ENCODE measurements at regions not wholly inside any gene's neighbourhood (a gene's known extent, or its start where the extent isn't known, plus 50 kb on each side); places are given as distances from the start of the nearest gene placed in this dataset.

DNA sequence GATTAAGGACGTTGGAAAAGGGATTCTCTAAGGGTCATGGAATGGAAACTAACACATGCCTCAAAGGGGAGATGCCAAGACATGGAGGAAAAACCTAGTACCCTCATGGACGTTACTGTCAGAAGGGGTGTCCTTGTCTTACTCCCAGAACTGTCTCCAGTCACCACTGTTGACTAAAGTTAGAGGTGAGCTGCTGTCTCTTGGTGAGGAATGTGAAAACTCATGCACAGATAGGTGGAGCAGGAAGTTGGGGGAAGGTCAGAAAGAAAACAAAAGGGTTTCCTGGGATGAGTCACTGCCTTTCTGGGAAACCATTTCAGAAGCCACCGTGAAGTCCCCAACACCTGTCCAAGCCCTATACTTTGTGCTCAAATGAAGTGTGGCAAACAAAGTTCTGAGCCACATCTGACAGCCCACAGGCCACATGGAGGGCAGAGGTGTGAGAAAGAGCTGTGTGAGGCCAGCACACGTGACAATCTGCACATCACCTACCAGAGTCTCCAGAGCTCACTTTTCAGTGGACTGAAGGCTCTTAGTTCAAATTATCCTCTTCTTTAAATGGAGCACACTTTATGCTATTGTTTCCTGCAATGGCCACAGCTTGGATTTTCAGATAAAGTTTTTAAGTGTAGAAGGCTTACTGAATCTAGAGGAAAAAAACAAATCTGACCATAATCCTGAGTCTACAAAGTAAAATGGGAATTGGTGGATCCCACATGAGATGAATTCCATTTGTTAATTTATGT, 92.9 kb upstream of the EGLN3 start (continued):
- TF ChIP-seq, protein P1, sequence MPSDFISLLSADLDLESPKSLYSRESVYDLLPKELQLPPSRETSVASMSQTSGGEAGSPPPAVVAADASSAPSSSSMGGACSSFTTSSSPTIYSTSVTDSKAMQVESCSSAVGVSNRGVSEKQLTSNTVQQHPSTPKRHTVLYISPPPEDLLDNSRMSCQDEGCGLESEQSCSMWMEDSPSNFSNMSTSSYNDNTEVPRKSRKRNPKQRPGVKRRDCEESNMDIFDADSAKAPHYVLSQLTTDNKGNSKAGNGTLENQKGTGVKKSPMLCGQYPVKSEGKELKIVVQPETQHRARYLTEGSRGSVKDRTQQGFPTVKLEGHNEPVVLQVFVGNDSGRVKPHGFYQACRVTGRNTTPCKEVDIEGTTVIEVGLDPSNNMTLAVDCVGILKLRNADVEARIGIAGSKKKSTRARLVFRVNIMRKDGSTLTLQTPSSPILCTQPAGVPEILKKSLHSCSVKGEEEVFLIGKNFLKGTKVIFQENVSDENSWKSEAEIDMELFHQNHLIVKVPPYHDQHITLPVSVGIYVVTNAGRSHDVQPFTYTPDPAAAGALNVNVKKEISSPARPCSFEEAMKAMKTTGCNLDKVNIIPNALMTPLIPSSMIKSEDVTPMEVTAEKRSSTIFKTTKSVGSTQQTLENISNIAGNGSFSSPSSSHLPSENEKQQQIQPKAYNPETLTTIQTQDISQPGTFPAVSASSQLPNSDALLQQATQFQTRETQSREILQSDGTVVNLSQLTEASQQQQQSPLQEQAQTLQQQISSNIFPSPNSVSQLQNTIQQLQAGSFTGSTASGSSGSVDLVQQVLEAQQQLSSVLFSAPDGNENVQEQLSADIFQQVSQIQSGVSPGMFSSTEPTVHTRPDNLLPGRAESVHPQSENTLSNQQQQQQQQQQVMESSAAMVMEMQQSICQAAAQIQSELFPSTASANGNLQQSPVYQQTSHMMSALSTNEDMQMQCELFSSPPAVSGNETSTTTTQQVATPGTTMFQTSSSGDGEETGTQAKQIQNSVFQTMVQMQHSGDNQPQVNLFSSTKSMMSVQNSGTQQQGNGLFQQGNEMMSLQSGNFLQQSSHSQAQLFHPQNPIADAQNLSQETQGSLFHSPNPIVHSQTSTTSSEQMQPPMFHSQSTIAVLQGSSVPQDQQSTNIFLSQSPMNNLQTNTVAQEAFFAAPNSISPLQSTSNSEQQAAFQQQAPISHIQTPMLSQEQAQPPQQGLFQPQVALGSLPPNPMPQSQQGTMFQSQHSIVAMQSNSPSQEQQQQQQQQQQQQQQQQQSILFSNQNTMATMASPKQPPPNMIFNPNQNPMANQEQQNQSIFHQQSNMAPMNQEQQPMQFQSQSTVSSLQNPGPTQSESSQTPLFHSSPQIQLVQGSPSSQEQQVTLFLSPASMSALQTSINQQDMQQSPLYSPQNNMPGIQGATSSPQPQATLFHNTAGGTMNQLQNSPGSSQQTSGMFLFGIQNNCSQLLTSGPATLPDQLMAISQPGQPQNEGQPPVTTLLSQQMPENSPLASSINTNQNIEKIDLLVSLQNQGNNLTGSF (CRISPR knock-in tag; IDR thresholded peaks at IDR 0.05) = peak; percentile 98
- TF ChIP-seq MXI1 (IDR thresholded peaks at IDR 0.05; ENCODE audit: borderline replicate concordance, low read depth, low read length) (peak; percentile 89; the same call in 1 of the 3 replicates), ZNF572 (CRISPR knock-in tag; IDR thresholded peaks at IDR 0.05) (peak; percentile 74; the same call in 1 of the 2 replicates), TBP (CRISPR knock-in tag; IDR thresholded peaks at IDR 0.05) (no peak), ZNF546 (CRISPR knock-in tag; conservative IDR thresholded peaks at IDR 0.05) (peak; percentile 97), AHR (CRISPR knock-in tag; IDR thresholded peaks at IDR 0.05) (peak; percentile 98), NONO (IDR thresholded peaks at IDR 0.05) (no peak), NONO (CRISPR knock-in tag; conservative IDR thresholded peaks at IDR 0.05) (no peak), IRF2 (CRISPR knock-in tag; IDR thresholded peaks at IDR 0.05) (peak; percentile 99), SSRP1 (CRISPR knock-in tag; IDR thresholded peaks at IDR 0.05) (no peak; the same call in 1 of the 2 replicates), ZNF501 (CRISPR knock-in tag; IDR thresholded peaks at IDR 0.05) (peak; percentile 100), NFYB (CRISPR knock-in tag; IDR thresholded peaks at IDR 0.05) (no peak; the same call in 1 of the 2 replicates), ZFYVE20 (CRISPR knock-in tag; IDR thresholded peaks at IDR 0.05; ENCODE audit: borderline replicate concordance, low read depth) (no peak), ZNF891 (CRISPR knock-in tag; IDR thresholded peaks at IDR 0.05) (no peak), NFKB2 (CRISPR knock-in tag; IDR thresholded peaks at IDR 0.05; ENCODE audit: borderline replicate concordance) (peak; percentile 98), ZSCAN31 (CRISPR knock-in tag; IDR thresholded peaks at IDR 0.05; ENCODE audit: low read depth) (no peak; the same call in 1 of the 2 replicates)
- TF ChIP-seq, protein P2, sequence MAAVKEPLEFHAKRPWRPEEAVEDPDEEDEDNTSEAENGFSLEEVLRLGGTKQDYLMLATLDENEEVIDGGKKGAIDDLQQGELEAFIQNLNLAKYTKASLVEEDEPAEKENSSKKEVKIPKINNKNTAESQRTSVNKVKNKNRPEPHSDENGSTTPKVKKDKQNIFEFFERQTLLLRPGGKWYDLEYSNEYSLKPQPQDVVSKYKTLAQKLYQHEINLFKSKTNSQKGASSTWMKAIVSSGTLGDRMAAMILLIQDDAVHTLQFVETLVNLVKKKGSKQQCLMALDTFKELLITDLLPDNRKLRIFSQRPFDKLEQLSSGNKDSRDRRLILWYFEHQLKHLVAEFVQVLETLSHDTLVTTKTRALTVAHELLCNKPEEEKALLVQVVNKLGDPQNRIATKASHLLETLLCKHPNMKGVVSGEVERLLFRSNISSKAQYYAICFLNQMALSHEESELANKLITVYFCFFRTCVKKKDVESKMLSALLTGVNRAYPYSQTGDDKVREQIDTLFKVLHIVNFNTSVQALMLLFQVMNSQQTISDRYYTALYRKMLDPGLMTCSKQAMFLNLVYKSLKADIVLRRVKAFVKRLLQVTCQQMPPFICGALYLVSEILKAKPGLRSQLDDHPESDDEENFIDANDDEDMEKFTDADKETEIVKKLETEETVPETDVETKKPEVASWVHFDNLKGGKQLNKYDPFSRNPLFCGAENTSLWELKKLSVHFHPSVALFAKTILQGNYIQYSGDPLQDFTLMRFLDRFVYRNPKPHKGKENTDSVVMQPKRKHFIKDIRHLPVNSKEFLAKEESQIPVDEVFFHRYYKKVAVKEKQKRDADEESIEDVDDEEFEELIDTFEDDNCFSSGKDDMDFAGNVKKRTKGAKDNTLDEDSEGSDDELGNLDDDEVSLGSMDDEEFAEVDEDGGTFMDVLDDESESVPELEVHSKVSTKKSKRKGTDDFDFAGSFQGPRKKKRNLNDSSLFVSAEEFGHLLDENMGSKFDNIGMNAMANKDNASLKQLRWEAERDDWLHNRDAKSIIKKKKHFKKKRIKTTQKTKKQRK (IDR thresholded peaks at IDR 0.05; ENCODE audit: low read length) = no peak
- TF ChIP-seq, protein P3, sequence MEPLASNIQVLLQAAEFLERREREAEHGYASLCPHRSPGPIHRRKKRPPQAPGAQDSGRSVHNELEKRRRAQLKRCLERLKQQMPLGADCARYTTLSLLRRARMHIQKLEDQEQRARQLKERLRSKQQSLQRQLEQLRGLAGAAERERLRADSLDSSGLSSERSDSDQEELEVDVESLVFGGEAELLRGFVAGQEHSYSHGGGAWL (CRISPR knock-in tag; IDR thresholded peaks at IDR 0.05) = peak; percentile 99
- TF ChIP-seq, protein P4, sequence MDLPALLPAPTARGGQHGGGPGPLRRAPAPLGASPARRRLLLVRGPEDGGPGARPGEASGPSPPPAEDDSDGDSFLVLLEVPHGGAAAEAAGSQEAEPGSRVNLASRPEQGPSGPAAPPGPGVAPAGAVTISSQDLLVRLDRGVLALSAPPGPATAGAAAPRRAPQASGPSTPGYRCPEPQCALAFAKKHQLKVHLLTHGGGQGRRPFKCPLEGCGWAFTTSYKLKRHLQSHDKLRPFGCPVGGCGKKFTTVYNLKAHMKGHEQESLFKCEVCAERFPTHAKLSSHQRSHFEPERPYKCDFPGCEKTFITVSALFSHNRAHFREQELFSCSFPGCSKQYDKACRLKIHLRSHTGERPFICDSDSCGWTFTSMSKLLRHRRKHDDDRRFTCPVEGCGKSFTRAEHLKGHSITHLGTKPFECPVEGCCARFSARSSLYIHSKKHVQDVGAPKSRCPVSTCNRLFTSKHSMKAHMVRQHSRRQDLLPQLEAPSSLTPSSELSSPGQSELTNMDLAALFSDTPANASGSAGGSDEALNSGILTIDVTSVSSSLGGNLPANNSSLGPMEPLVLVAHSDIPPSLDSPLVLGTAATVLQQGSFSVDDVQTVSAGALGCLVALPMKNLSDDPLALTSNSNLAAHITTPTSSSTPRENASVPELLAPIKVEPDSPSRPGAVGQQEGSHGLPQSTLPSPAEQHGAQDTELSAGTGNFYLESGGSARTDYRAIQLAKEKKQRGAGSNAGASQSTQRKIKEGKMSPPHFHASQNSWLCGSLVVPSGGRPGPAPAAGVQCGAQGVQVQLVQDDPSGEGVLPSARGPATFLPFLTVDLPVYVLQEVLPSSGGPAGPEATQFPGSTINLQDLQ (CRISPR knock-in tag; IDR thresholded peaks at IDR 0.05) = no peak

Data from HepG2 (cell line).